MM.1S (cell line): ENCODE measurements at regions not wholly inside any gene's neighbourhood (a gene's known extent, or its start where the extent isn't known, plus 50 kb on each side); places are given as distances from the start of the nearest gene placed in this dataset.

ENCODE experiments used
- DNase-seq: peaks from one replicate; pipeline ENCODE4 v3.0.0-alpha.2; 2015
- H2AFZ ChIP-seq: fragments of 300-600 bp; sonication (generic); 2 replicates; pipeline ENCODE4 v1.6.0; 2016; ENCODE audit warnings: antibody characterized with exemption, low read length
- H3F3A ChIP-seq: fragments of 300-600 bp; sonication (generic); 2 replicates; pipeline ENCODE4 v1.6.1; 2016; ENCODE audit warnings: mild to moderate bottlenecking, antibody characterized with exemption, low read length, moderate library complexity, mixed read lengths; ENCODE audit not compliant: insufficient read depth
- H3K27ac ChIP-seq: fragments of 300-600 bp; sonication (generic); 2 replicates; pipeline ENCODE4 v1.5.1; 2016; ENCODE audit warnings: mild to moderate bottlenecking, low read length
- H3K27me3 ChIP-seq: fragments of 300-600 bp; sonication (generic); replicated peaks from 2 replicates; pipeline ENCODE4 v1.6.0; 2016; ENCODE audit warnings: low read length; ENCODE audit not compliant: insufficient read depth
- H3K36me3 ChIP-seq: fragments of 300-600 bp; sonication (generic); replicated peaks from 2 replicates; pipeline ENCODE4 v1.6.1; 2016; ENCODE audit warnings: mild to moderate bottlenecking, low read length, mixed read lengths; ENCODE audit not compliant: insufficient read depth
- H3K4me1 ChIP-seq: fragments of 300-600 bp; sonication (generic); 2 replicates; pipeline ENCODE4 v1.6.1; 2016; ENCODE audit warnings: low read length, mixed read lengths
- H3K4me2 ChIP-seq: fragments of 300-600 bp; sonication (generic); 2 replicates; pipeline ENCODE4 v1.6.0; 2016; ENCODE audit warnings: low read depth, low read length
- H3K4me3 ChIP-seq: fragments of 300-600 bp; sonication (generic); 2 replicates; pipeline ENCODE4 v1.5.1; 2016; ENCODE audit warnings: low read length, mixed read lengths
- H3K79me2 ChIP-seq: fragments of 300-600 bp; sonication (generic); 2 replicates; pipeline ENCODE4 v1.6.1; 2016; ENCODE audit warnings: mixed run types, low read length, mixed read lengths
- H3K9ac ChIP-seq: fragments of 300-600 bp; sonication (generic); 2 replicates; pipeline ENCODE4 v1.6.1; 2016; ENCODE audit warnings: low read length, mixed read lengths
- H3K9me2 ChIP-seq: fragments of 300-600 bp; sonication (generic); replicated peaks from 2 replicates; pipeline ENCODE4 v1.6.1; 2016; ENCODE audit warnings: mild to moderate bottlenecking, low read length, mixed read lengths; ENCODE audit not compliant: insufficient read depth
- H3K9me3 ChIP-seq: fragments of 300-600 bp; sonication (generic); replicated peaks from 2 replicates; pipeline ENCODE4 v1.6.1; 2016; ENCODE audit warnings: mild to moderate bottlenecking, low read length, mixed read lengths; ENCODE audit not compliant: insufficient read depth
- H4K20me1 ChIP-seq: fragments of 300-600 bp; sonication (generic); 2 replicates; pipeline ENCODE4 v1.6.1; 2016; ENCODE audit warnings: mild to moderate bottlenecking, low read length, moderate library complexity, mixed read lengths; ENCODE audit not compliant: insufficient read depth
- CTCF ChIP-seq: fragments of 300-600 bp; sonication (generic); IDR thresholded peaks from 2 replicates; pipeline ENCODE4 v1.5.1; 2016; ENCODE audit warnings: antibody characterized with exemption, low read length, mixed read lengths
- EZH2 ChIP-seq: fragments of 300-600 bp; sonication (generic); optimal IDR thresholded peaks from 2 replicates; pipeline ENCODE3; 2017; ENCODE audit warnings: low read depth, mild to moderate bottlenecking, antibody characterized with exemption, low read length, mixed read lengths
- EZH2phosphoT487 ChIP-seq: fragments of 300-600 bp; sonication (generic); IDR thresholded peaks from 2 replicates; pipeline ENCODE4 v1.6.1; 2018; ENCODE audit warnings: antibody characterized with exemption, low read length

- TF ChIP-seq EZH2 (no peak), CTCF (no peak), EZH2phosphoT487 (no peak)
- Histone ChIP-seq H3K27me3 (no peaks in the 10 kb centered on the region), H3K4me2 (no peak overlapping the region), H2AFZ (no peak overlapping the region), H3K9me3 (no peaks in the 10 kb centered on the region), H3K79me2 (no peaks in the 10 kb centered on the region), H3F3A (0 out of 2 replicates have a peak, but pooled peaks cover 5% of the 10 kb centered on the region), H3K27ac (no peak overlapping the region), H3K4me3 (no peak overlapping the region), H4K20me1 (no peaks in the 10 kb centered on the region), H3K36me3 (no peaks in the 10 kb centered on the region), H3K4me1 (peaks cover 13% of the 10 kb centered on the region), H3K9ac (no peak overlapping the region), H3K9me2 (no peaks in the 10 kb centered on the region)
- DNase-seq: no peak
Measured at GRCh38 chrX:20438871-20439526, 172.3 kb upstream of the RPS6KA3 start.

- no peaks in the 10 kb centered on the region for H3K27me3 ChIP-seq
- peak overlapping the region; percentile 52 for H3K4me2 ChIP-seq
- H2AFZ ChIP-seq: peak overlapping the region; percentile 15; the same call in 1 of the 2 replicates
- H3K4me3 ChIP-seq: no peak overlapping the region
- TF ChIP-seq EZH2phosphoT487 (no peak), CTCF (no peak), EZH2 (no peak)
- peaks cover 13% of the 10 kb centered on the region for H3K4me1 ChIP-seq
- no peaks in the 10 kb centered on the region for H3K79me2 ChIP-seq
- no peaks in the 10 kb centered on the region for H3K9me3 ChIP-seq
- H3K9ac ChIP-seq: no peak overlapping the region
- H3K27ac ChIP-seq: peak overlapping the region; percentile 7; the same call in 1 of the 2 replicates
- H3K36me3 ChIP-seq: no peaks in the 10 kb centered on the region
- peak; percentile 57 for DNase-seq
- 0 out of 2 replicates have a peak, but pooled peaks cover 5% of the 10 kb centered on the region for H3F3A ChIP-seq
- no peaks in the 10 kb centered on the region for H3K9me2 ChIP-seq
- H4K20me1 ChIP-seq: no peaks in the 10 kb centered on the region
Measured at GRCh38 chrX:20437683-20438082, 171.0 kb upstream of the RPS6KA3 start.

GRCh38 chrX:20435913-20436312 lies 169.2 kb upstream of the RPS6KA3 start:
- H3K36me3 ChIP-seq: no peaks in the 10 kb centered on the region
- H3K27ac ChIP-seq: no peak overlapping the region
- TF ChIP-seq EZH2: no peak
- TF ChIP-seq CTCF: no peak
- no peak for TF ChIP-seq EZH2phosphoT487
- peaks cover 13% of the 10 kb centered on the region for H3K4me1 ChIP-seq
- no peak overlapping the region for H3K9ac ChIP-seq
- H2AFZ ChIP-seq: no peak overlapping the region
- H4K20me1 ChIP-seq: no peaks in the 10 kb centered on the region
- H3K9me3 ChIP-seq: no peaks in the 10 kb centered on the region
- H3K79me2 ChIP-seq: no peaks in the 10 kb centered on the region
- no peak overlapping the region for H3K4me3 ChIP-seq
- DNase-seq: no peak
- H3K9me2 ChIP-seq: no peaks in the 10 kb centered on the region
- no peaks in the 10 kb centered on the region for H3K27me3 ChIP-seq
- H3K4me2 ChIP-seq: no peak overlapping the region
- H3F3A ChIP-seq: 0 out of 2 replicates have a peak, but pooled peaks cover 5% of the 10 kb centered on the region
